K562 (cell line): ENCODE measurements at regions not wholly inside any gene's neighbourhood (a gene's known extent, or its start where the extent isn't known, plus 50 kb on each side); places are given as distances from the start of the nearest gene placed in this dataset.

Experiments
- ATAC-seq: fragments of 200-7000 bp; cut with Tn5 transposase; 3 replicates; pipeline ENCODE4 v1.9.1; 2020; ENCODE audit warnings: moderate library complexity
- BruUV-seq: library from RNA; stranded (reverse); fragments of 400-500 nt; replicated peaks from 2 replicates; lab custom pipeline; 2021; lab: Mats Ljungman, UMichigan
- CTCF ChIA-PET: fragments of 300-600 bp; formaldehyde crosslinking; extraction: SDS; loops from one replicate; lab custom pipeline; 2021; ENCODE audit warnings: low intra/inter-chr PET ratio; lab: Yijun Ruan, JAX
- POLR2A ChIA-PET: fragments of 300-600, 350-650 bp; sonication (Branson Sonifier 250); formaldehyde crosslinking; extraction: SDS; loops from one replicate; lab custom pipeline; 2021; ENCODE audit warnings: antibody characterized with exemption, inconsistent platforms; lab: Yijun Ruan, JAX
- DNase-seq, 4 experiments: peaks; one replicate each; pipeline versions ENCODE4 v3.0.0 to v3.0.0-alpha.2; 2011 to 2018; ENCODE audit warnings: low spot score in 3 of 4, mixed read lengths in 3 of 4; ENCODE audit errors: extremely low read depth in 1 of 4
- FAIRE-seq: peaks from 2 replicates; lab custom pipeline; 2011; peaks lifted over from hg19 to GRCh38; lab: Jason Lieb, UNC
- H2AFZ ChIP-seq: 2 replicates; pipeline ENCODE4 v1.6.0; 2011; ENCODE audit warnings: low read depth, low read length, control low read depth, inconsistent platforms
- H3K27ac ChIP-seq: fragments of 200-600 bp; 3 replicates; pipeline ENCODE4 v1.8.0; 2011; ENCODE audit warnings: low read depth, mild to moderate bottlenecking, control low read depth, inconsistent platforms, low read length, moderate library complexity, mixed read lengths; ENCODE audit errors: extremely low read depth
- H3K27me3 ChIP-seq, 2 experiments: fragments of 300-600 bp in 1 of 2; 2 replicates in 1 of 2; 3 replicates in 1 of 2; pipeline versions ENCODE4 v1.6.0 to v1.8.0; 2011; ENCODE audit warnings: inconsistent platforms in 2 of 2, low read length in 2 of 2, mild to moderate bottlenecking in 1 of 2, mixed read lengths in 1 of 2, moderate library complexity in 1 of 2; ENCODE audit not compliant: control insufficient read depth in 2 of 2, insufficient read depth in 2 of 2
- H3K36me3 ChIP-seq: fragments of 300-600 bp; 3 replicates; pipeline ENCODE4 v1.8.0; 2011; ENCODE audit warnings: mild to moderate bottlenecking, low read length, inconsistent platforms; ENCODE audit not compliant: control insufficient read depth, insufficient read depth
- H3K4me1 ChIP-seq, 2 experiments: fragments of 200-600 bp in 1 of 2; replicated peaks in 1 of 2; 2 replicates in 1 of 2; 3 replicates in 1 of 2; pipeline versions ENCODE4 v1.5.1 to v1.8.0; 2011; ENCODE audit warnings: inconsistent platforms in 2 of 2, low read length in 2 of 2, mild to moderate bottlenecking in 1 of 2, mixed read lengths in 1 of 2, moderate library complexity in 1 of 2; ENCODE audit not compliant: control insufficient read depth in 2 of 2, insufficient read depth in 2 of 2
- H3K4me2 ChIP-seq: 2 replicates; pipeline ENCODE4 v1.6.1; 2011; ENCODE audit warnings: low read length, control low read depth, inconsistent platforms, mixed read lengths; ENCODE audit not compliant: insufficient read depth
- H3K4me3 ChIP-seq: fragments of 200-600 bp; sonication (generic), shearing (Covaris generic); 2 replicates; pipeline ENCODE4 v1.5.1; 2016; ENCODE audit warnings: control low read depth, inconsistent platforms
- H3K79me2 ChIP-seq: fragments of 200-600 bp; 3 replicates; pipeline ENCODE4 v1.8.0; 2011; ENCODE audit warnings: low read length, inconsistent platforms; ENCODE audit not compliant: control insufficient read depth, insufficient read depth
- H3K9ac ChIP-seq, 2 experiments: 2 replicates each; pipeline versions ENCODE4 v1.6.0 to v1.6.1; 2011; ENCODE audit warnings: low read depth in 2 of 2, low read length in 2 of 2, control low read depth in 1 of 2, inconsistent platforms in 1 of 2, mild to moderate bottlenecking in 1 of 2, mixed read lengths in 1 of 2; ENCODE audit not compliant: insufficient read depth in 1 of 2
- H3K9me1 ChIP-seq: one replicate; pipeline ENCODE4 v1.6.0; 2011; ENCODE audit warnings: inconsistent platforms, mild to moderate bottlenecking, low read length, moderate library complexity; ENCODE audit not compliant: control insufficient read depth, insufficient read depth
- H3K9me3 ChIP-seq: replicated peaks from 2 replicates; pipeline ENCODE4 v1.5.1; 2011; ENCODE audit warnings: low read depth, low read length, inconsistent platforms; ENCODE audit not compliant: control insufficient read depth, insufficient read depth
- H4K20me1 ChIP-seq: replicated peaks from 2 replicates; pipeline ENCODE4 v1.6.1; 2011; ENCODE audit warnings: low read length, inconsistent platforms, mixed read lengths; ENCODE audit not compliant: control insufficient read depth, insufficient read depth
- DLX4 ChIP-seq: fragments of 250-450 bp; sonication (Bioruptor Pico); IDR thresholded peaks from 2 replicates; pipeline ENCODE4 v1.6.1; 2021; ENCODE audit warnings: mild to moderate bottlenecking
- EZH2 ChIP-seq: IDR thresholded peaks from 2 replicates; pipeline ENCODE4 v1.6.1; 2012; ENCODE audit warnings: low read depth, mild to moderate bottlenecking, inconsistent platforms, low read length, borderline replicate concordance
- GTF2F1 ChIP-seq: IDR thresholded peaks from 2 replicates; pipeline ENCODE4 v1.6.1; 2011; ENCODE audit warnings: low read depth, low read length, improper control_type of control experiment
- MYC ChIP-seq, 2 experiments: fragments of 250-450 bp in 1 of 2; sonication (Bioruptor Pico) in 1 of 2; IDR thresholded peaks; 2 replicates each; pipeline versions ENCODE4 v1.5.1 to v1.6.1; 2012 to 2021; ENCODE audit warnings: low read depth in 2 of 2, borderline replicate concordance in 1 of 2, improper control_type of control experiment in 1 of 2, low read length in 1 of 2, mild to moderate bottlenecking in 1 of 2, moderate library complexity in 1 of 2
- RBM25 ChIP-seq: fragments of 200-400 bp; formaldehyde crosslinking; IDR thresholded peaks from 2 replicates; pipeline ENCODE4 v1.6.1; 2018; ENCODE audit warnings: low read length, low read depth, moderate library complexity; ENCODE audit not compliant: severe bottlenecking
- RCOR1 ChIP-seq, 2 experiments: IDR thresholded peaks; 2 replicates each; pipeline ENCODE4 v1.6.1; 2012; ENCODE audit warnings: low read depth in 2 of 2, low read length in 2 of 2, borderline replicate concordance in 1 of 2, improper control_type of control experiment in 1 of 2
- RHOXF2B ChIP-seq: fragments of 250-450 bp; sonication (Bioruptor Pico); conservative IDR thresholded peaks from 2 replicates; pipeline ENCODE4 v1.5.1; 2021
- SETDB1 ChIP-seq: IDR thresholded peaks from one replicate; pipeline ENCODE4 v1.6.1; 2012; ENCODE audit warnings: low read length, control low read depth, inconsistent platforms
- SMAD2 ChIP-seq: fragments of 150-350 bp; IDR thresholded peaks from 2 replicates; pipeline ENCODE4 v1.6.1; 2014; ENCODE audit warnings: low read depth, mild to moderate bottlenecking, low read length
- SMARCA4 ChIP-seq: fragments of 450-650 bp; IDR thresholded peaks from 2 replicates; pipeline ENCODE4 v1.6.1; 2016
- STAT5B ChIP-seq: fragments of 250-450 bp; sonication (Bioruptor Pico); IDR thresholded peaks from 2 replicates; pipeline ENCODE4 v1.8.0; 2021; ENCODE audit warnings: mild to moderate bottlenecking, inconsistent platforms
- ZBTB17 ChIP-seq: fragments of 450-650 bp; formaldehyde crosslinking; IDR thresholded peaks from 2 replicates; pipeline ENCODE4 v1.4.0; 2020; ENCODE audit warnings: mild to moderate bottlenecking
- ZBTB26 ChIP-seq: fragments of 450-650 bp; formaldehyde crosslinking; IDR thresholded peaks from 2 replicates; pipeline ENCODE4 v1.4.0; 2022; ENCODE audit warnings: missing genetic modification characterization
- WGBS: fragments of 100-300 bp; shearing (Covaris generic); methylation state at CpG from one replicate; pipeline ENCODE4 v1.1.6; 2016; ENCODE audit warnings: low coverage, mixed read lengths; ENCODE audit not compliant: insufficient coverage; ENCODE audit errors: missing lambda C conversion rate; 5-methylcytosine and 5-hydroxymethylcytosine counted together
- in situ Hi-C: fragments of 300-500 bp; cut with MboI; formaldehyde crosslinking; loops from 4 replicates; pipeline ENCODE4 v1.15.0; 2018; ENCODE audit warnings: inconsistent platforms, mixed read lengths
- intact Hi-C: fragments of 100-400 bp; cut with micrococcal nuclease; formaldehyde crosslinking; loops from 2 replicates; pipeline ENCODE4 v1.14.2; 2022

- Histone ChIP-seq H3K4me2 (no peak overlapping the region), H4K20me1 (no peaks in the 10 kb centered on the region), H3K27ac (no peak overlapping the region), H3K27me3 (no peaks in the 10 kb centered on the region), H3K9me3 (no peaks in the 10 kb centered on the region), H3K4me1 (no peaks in the 10 kb centered on the region), H3K36me3 (no peaks in the 10 kb centered on the region), H3K79me2 (no peaks in the 10 kb centered on the region), H3K4me3 (no peak overlapping the region), H2AFZ (no peak overlapping the region), H3K9me1 (no peaks in the 10 kb centered on the region), H3K9ac (no peak overlapping the region)
- no peak for ATAC-seq
- in situ Hi-C loops, result no loop called here
- no peak for DNase-seq
- BruUV-seq, result no TSS peak
- 0% methylated on average over 3 of the region's 3 CpGs for WGBS
- ChIA-PET CTCF (no interaction called here), POLR2A (no interaction called here)
- intact Hi-C loops, result no loop called here
- no peak for TF ChIP-seq RHOXF2B
- TF ChIP-seq RCOR1 (IDR thresholded peaks at IDR 0.05; ENCODE audit: borderline replicate concordance in 1 of 2, low read depth in 2 of 2, low read length in 2 of 2), result no peak
- no peak for TF ChIP-seq ZBTB17 (CRISPR knock-in tag)
- no peak for TF ChIP-seq GTF2F1
- no peak for TF ChIP-seq MYC (IDR thresholded peaks at IDR 0.05; ENCODE audit: low read depth, low read length)
- no peak for TF ChIP-seq MYC (CRISPR knock-in tag; IDR thresholded peaks at IDR 0.05; ENCODE audit: borderline replicate concordance, low read depth)
- TF ChIP-seq SMAD2, result no peak
- no peak for TF ChIP-seq SETDB1
- no peak for TF ChIP-seq SMARCA4
- FAIRE-seq, result no peak
These were observed 136.3 kb downstream of the ARL5B start for GRCh38 chr10:18795549-18795948.

GRCh38 chr10:18797286-18797685 is 138.1 kb downstream of the ARL5B start:
- DNase-seq, result no peak
- Histone ChIP-seq H3K27ac (no peak overlapping the region), H3K4me2 (no peak overlapping the region), H3K9me3 (no peaks in the 10 kb centered on the region), H3K4me1 (no peaks in the 10 kb centered on the region), H3K27me3 (no peaks in the 10 kb centered on the region), H2AFZ (no peak overlapping the region), H3K36me3 (no peaks in the 10 kb centered on the region), H3K9ac (no peak overlapping the region), H3K4me3 (no peak overlapping the region), H3K9me1 (no peaks in the 10 kb centered on the region), H3K79me2 (no peaks in the 10 kb centered on the region), H4K20me1 (no peaks in the 10 kb centered on the region)
- in situ Hi-C loops, result no loop called here
- 0% methylated on average over 3 of the region's 3 CpGs for WGBS
- ChIA-PET CTCF (no interaction called here), POLR2A (no interaction called here)
- no TSS peak for BruUV-seq
- intact Hi-C loops, result no loop called here
- no peak for ATAC-seq
- no peak for FAIRE-seq
- TF ChIP-seq EZH2 (no peak), RBM25 (no peak), ZBTB26 (no peak), STAT5B (no peak), DLX4 (CRISPR knock-in tag) (no peak)
